ENCODE measurements at regions not wholly inside any gene's neighbourhood (a gene's known extent, or its start where the extent isn't known, plus 50 kb on each side); places are given as distances from the start of the nearest gene placed in this dataset.

- H3K9me3 ChIP-seq: no peaks in the 10 kb centered on the region
- H3K4me3 ChIP-seq: no peak overlapping the region
- WGBS, 2 donors (ENCODE audit: low coverage in 1 of 2): 71 to 88% methylated on average over 9 to 10 of the region's 12 CpGs
- no peaks in the 10 kb centered on the region for H3K4me1 ChIP-seq
- no peak overlapping the region for H3K27ac ChIP-seq
- no peak for TF ChIP-seq EP300 (IDR thresholded peaks at IDR 0.05)
- TF ChIP-seq POLR2A (IDR thresholded peaks at IDR 0.05): no peak
- TF ChIP-seq CTCF (IDR thresholded peaks at IDR 0.05): no peak
- no peak for TF ChIP-seq POLR2AphosphoS5 (IDR thresholded peaks at IDR 0.05)
- ATAC-seq: no peak
- H3K36me3 ChIP-seq: no peaks in the 10 kb centered on the region
- H3K27me3 ChIP-seq: peaks cover 6% of the 10 kb centered on the region
Measured at GRCh38 chr16:80161799-80162739, 378.7 kb upstream of the DYNLRB2 start.

GRCh38 chr16:80158766-80159165 lies 382.0 kb upstream of the DYNLRB2 start:
- no peak for ATAC-seq
- TF ChIP-seq POLR2AphosphoS5 (IDR thresholded peaks at IDR 0.05): no peak
- no peak for TF ChIP-seq EP300 (IDR thresholded peaks at IDR 0.05)
- no peak for TF ChIP-seq CTCF (IDR thresholded peaks at IDR 0.05)
- TF ChIP-seq POLR2A (IDR thresholded peaks at IDR 0.05): no peak
- Histone ChIP-seq H3K4me1 (no peaks in the 10 kb centered on the region), H3K9me3 (no peaks in the 10 kb centered on the region), H3K27me3 (peaks cover 6% of the 10 kb centered on the region), H3K4me3 (no peak overlapping the region), H3K36me3 (no peaks in the 10 kb centered on the region), H3K27ac (no peak overlapping the region)
- WGBS, 2 donors (ENCODE audit: low coverage in 1 of 2): 73 to 74% methylated on average over 3 to 4 of the region's 4 CpGs

- no peak for TF ChIP-seq CTCF (IDR thresholded peaks at IDR 0.05)
- TF ChIP-seq POLR2AphosphoS5 (IDR thresholded peaks at IDR 0.05): no peak
- TF ChIP-seq EP300 (IDR thresholded peaks at IDR 0.05): no peak
- TF ChIP-seq POLR2A (IDR thresholded peaks at IDR 0.05): no peak
- H3K4me3 ChIP-seq: no peak overlapping the region
- 27 to 42% methylated on average over 3 of the region's 3 CpGs for WGBS, 2 donors (ENCODE audit: low coverage in 1 of 2)
- ATAC-seq: no peak
- no peaks in the 10 kb centered on the region for H3K36me3 ChIP-seq
- H3K27ac ChIP-seq: no peak overlapping the region
- no peaks in the 10 kb centered on the region for H3K4me1 ChIP-seq
- H3K27me3 ChIP-seq: no peaks in the 10 kb centered on the region
- H3K9me3 ChIP-seq: no peaks in the 10 kb centered on the region
Measured at GRCh38 chr16:80151722-80152111, 389.1 kb upstream of the DYNLRB2 start.

GRCh38 chr16:80150978-80151721 lies 389.6 kb upstream of the DYNLRB2 start:
- Histone ChIP-seq H3K4me1 (no peaks in the 10 kb centered on the region), H3K27ac (no peak overlapping the region), H3K9me3 (no peaks in the 10 kb centered on the region), H3K27me3 (no peaks in the 10 kb centered on the region), H3K36me3 (no peaks in the 10 kb centered on the region), H3K4me3 (no peak overlapping the region)
- no peak for ATAC-seq
- 71 to 83% methylated on average over 3 of the region's 3 CpGs for WGBS, 2 donors (ENCODE audit: low coverage in 1 of 2)
- no peak for TF ChIP-seq EP300 (IDR thresholded peaks at IDR 0.05)
- TF ChIP-seq POLR2A (IDR thresholded peaks at IDR 0.05): no peak
- TF ChIP-seq POLR2AphosphoS5 (IDR thresholded peaks at IDR 0.05): no peak
- TF ChIP-seq CTCF (IDR thresholded peaks at IDR 0.05): no peak
